ENCODE measurements at regions not wholly inside any gene's neighbourhood (a gene's known extent, or its start where the extent isn't known, plus 50 kb on each side); places are given as distances from the start of the nearest gene placed in this dataset.

GRCh38 chr4:177826973-177827372, 384.7 kb upstream of the AGA start:
- H3K4me3 ChIP-seq (ENCODE audit: low read depth, low read length) = no peak overlapping the region
- DNase-seq (ENCODE audit: low read depth) = no peak
- TF ChIP-seq, protein P1, sequence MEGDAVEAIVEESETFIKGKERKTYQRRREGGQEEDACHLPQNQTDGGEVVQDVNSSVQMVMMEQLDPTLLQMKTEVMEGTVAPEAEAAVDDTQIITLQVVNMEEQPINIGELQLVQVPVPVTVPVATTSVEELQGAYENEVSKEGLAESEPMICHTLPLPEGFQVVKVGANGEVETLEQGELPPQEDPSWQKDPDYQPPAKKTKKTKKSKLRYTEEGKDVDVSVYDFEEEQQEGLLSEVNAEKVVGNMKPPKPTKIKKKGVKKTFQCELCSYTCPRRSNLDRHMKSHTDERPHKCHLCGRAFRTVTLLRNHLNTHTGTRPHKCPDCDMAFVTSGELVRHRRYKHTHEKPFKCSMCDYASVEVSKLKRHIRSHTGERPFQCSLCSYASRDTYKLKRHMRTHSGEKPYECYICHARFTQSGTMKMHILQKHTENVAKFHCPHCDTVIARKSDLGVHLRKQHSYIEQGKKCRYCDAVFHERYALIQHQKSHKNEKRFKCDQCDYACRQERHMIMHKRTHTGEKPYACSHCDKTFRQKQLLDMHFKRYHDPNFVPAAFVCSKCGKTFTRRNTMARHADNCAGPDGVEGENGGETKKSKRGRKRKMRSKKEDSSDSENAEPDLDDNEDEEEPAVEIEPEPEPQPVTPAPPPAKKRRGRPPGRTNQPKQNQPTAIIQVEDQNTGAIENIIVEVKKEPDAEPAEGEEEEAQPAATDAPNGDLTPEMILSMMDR (IDR thresholded peaks at IDR 0.05; ENCODE audit: insufficient read depth, low read length) = no peak

DNA sequence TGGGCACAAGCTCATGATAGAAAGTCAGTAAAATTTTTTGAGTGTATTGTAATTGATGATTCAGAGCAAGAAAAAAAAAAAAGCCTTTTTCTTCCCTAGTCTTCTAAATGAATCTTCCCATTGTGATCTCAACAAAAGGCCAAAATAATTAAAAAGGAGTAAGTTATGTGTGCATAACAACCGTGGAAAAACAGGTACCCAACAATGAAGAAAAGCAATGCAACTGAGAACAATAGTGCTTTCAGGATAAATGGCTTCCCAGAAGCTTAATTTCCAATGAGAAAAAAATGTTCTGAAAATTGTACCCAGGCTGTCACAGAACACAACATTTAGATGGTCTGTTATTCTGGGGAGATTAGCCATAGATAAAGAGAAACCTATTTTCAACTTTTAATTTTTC, 399.0 kb upstream of the AGA start:
- no peak for DNase-seq (ENCODE audit: low read depth)
- H3K4me3 ChIP-seq (ENCODE audit: low read depth, low read length) = no peak overlapping the region
- TF ChIP-seq, protein P1 (IDR thresholded peaks at IDR 0.05; ENCODE audit: insufficient read depth, low read length) = no peak

GRCh38 chr4:177853229-177853628, 411.0 kb upstream of the AGA start:
- no peak overlapping the region for H3K4me3 ChIP-seq (ENCODE audit: low read depth, low read length)
- DNase-seq (ENCODE audit: low read depth) = no peak
- TF ChIP-seq, protein P1 (IDR thresholded peaks at IDR 0.05; ENCODE audit: insufficient read depth, low read length) = no peak

DNA sequence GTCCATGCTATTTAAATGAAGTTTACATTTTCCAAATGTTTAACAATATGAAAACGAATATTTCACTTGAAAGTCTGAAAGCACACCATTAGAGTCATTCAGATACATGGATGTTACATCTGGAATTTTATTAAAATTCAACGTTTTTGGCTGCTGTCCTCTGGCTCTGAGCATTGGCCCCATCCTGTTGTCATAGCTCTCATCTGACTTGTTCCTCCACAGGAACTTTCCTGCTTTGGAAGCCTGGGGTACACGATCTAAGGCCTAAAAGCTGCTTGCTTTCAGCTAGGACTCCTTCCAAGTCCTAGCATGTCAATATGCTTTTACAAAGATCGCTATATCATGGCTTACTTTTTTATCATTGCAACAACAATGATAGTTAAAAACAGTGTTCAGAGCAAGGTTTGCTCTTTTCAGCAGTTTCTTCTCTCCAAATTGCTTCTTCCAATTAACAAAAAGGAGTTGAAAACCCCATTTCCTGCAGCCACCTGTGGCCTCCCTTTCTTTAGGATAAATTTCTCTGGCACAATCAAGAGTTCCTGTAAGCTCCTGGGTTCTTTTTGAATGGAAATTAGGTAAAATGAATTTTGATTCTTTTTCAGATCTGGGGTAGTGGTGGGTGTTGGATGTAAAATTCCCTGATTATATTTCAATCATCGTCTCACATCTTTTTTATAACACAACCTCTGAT, 413.4 kb upstream of the AGA start:
- no peak for DNase-seq (ENCODE audit: low read depth)
- TF ChIP-seq, protein P1 (IDR thresholded peaks at IDR 0.05; ENCODE audit: insufficient read depth, low read length) = no peak
- H3K4me3 ChIP-seq (ENCODE audit: low read depth, low read length) = no peak overlapping the region

DNA sequence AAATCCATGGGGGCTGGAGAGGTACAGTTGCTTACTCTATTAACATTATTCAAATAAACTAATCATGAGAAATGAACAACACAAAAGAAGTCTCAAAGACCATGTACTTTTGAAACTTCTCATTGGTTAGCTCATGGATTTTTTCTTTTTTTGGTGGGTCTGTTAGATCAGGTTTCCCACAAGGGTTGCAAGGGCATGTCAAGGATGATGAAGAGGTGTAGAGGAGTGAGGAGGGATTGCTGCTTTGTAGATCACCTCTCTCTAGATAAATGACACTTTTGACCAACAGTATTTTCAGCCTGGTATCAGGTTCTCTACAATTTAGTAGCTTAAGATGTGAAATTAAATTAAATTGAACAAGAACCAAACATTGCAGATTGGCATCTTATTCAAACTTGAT, 417.9 kb upstream of the AGA start:
- TF ChIP-seq, protein P1 (IDR thresholded peaks at IDR 0.05; ENCODE audit: insufficient read depth, low read length) = no peak
- H3K4me3 ChIP-seq (ENCODE audit: low read depth, low read length) = no peak overlapping the region
- DNase-seq (ENCODE audit: low read depth) = no peak

- TF ChIP-seq, protein P1 (IDR thresholded peaks at IDR 0.05; ENCODE audit: insufficient read depth, low read length) = no peak
- H3K4me3 ChIP-seq (ENCODE audit: low read depth, low read length) = no peak overlapping the region
- DNase-seq (ENCODE audit: low read depth) = no peak
These were observed 419.4 kb upstream of the AGA start for GRCh38 chr4:177861551-177862094.
